WTC11 (cell line): ENCODE measurements at regions not wholly inside any gene's neighbourhood (a gene's known extent, or its start where the extent isn't known, plus 50 kb on each side); places are given as distances from the start of the nearest gene placed in this dataset.

Experiments
- CREB1 ChIP-seq: sonication (generic); formaldehyde crosslinking; IDR thresholded peaks from 2 replicates; pipeline ENCODE4 v1.8.0; 2023; ENCODE audit warnings: mild to moderate bottlenecking, missing genetic modification reagents
- FOXJ3 ChIP-seq: sonication (generic); formaldehyde crosslinking; IDR thresholded peaks from 2 replicates; pipeline ENCODE4 v1.9.0; 2021; ENCODE audit warnings: missing genetic modification reagents, mild to moderate bottlenecking, borderline replicate concordance
- IRF2 ChIP-seq: sonication (generic); formaldehyde crosslinking; IDR thresholded peaks from 2 replicates; pipeline ENCODE4 v1.8.0; 2022; ENCODE audit warnings: low read depth, missing genetic modification reagents, borderline replicate concordance
- JUN ChIP-seq: sonication (generic); formaldehyde crosslinking; IDR thresholded peaks from 2 replicates; pipeline ENCODE4 v1.8.0; 2023; ENCODE audit warnings: mild to moderate bottlenecking, missing genetic modification reagents
- TEAD4 ChIP-seq: sonication (generic); formaldehyde crosslinking; IDR thresholded peaks from 2 replicates; pipeline ENCODE4 v1.8.0; 2022; ENCODE audit warnings: mild to moderate bottlenecking, missing genetic modification reagents
- TP53 ChIP-seq: sonication (generic); formaldehyde crosslinking; IDR thresholded peaks from 2 replicates; pipeline ENCODE4 v1.8.1; 2023; ENCODE audit warnings: mild to moderate bottlenecking, missing genetic modification reagents
- TF ChIP-seq, protein P1 (sequence below): fragments of 200-600 bp; IDR thresholded peaks from 2 replicates; pipeline ENCODE4 v1.8.0; 2022; ENCODE audit warnings: antibody characterized with exemption
- TF ChIP-seq, protein P2 (sequence below): sonication (generic); formaldehyde crosslinking; IDR thresholded peaks from 2 replicates; pipeline ENCODE4 v1.8.0; 2023; ENCODE audit warnings: missing genetic modification reagents
- TF ChIP-seq, protein P3 (sequence below): sonication (generic); formaldehyde crosslinking; IDR thresholded peaks from 2 replicates; pipeline ENCODE4 v1.8.1; 2023; ENCODE audit warnings: mild to moderate bottlenecking, missing genetic modification reagents, moderate library complexity
- TF ChIP-seq, protein P4 (sequence below): sonication (generic); formaldehyde crosslinking; IDR thresholded peaks from 2 replicates; pipeline ENCODE4 v1.8.1; 2022; ENCODE audit warnings: low read depth, mild to moderate bottlenecking, moderate library complexity, missing genetic modification reagents, borderline replicate concordance
- TF ChIP-seq, protein P5 (sequence below): fragments of 250-450 bp; sonication (Bioruptor Pico); IDR thresholded peaks from 2 replicates; pipeline ENCODE4 v1.9.0; 2021; ENCODE audit warnings: mild to moderate bottlenecking
- TF ChIP-seq, protein P6 (sequence below): sonication (generic); formaldehyde crosslinking; IDR thresholded peaks from 2 replicates; pipeline ENCODE4 v1.8.0; 2022; ENCODE audit warnings: mild to moderate bottlenecking, missing genetic modification reagents

DNA sequence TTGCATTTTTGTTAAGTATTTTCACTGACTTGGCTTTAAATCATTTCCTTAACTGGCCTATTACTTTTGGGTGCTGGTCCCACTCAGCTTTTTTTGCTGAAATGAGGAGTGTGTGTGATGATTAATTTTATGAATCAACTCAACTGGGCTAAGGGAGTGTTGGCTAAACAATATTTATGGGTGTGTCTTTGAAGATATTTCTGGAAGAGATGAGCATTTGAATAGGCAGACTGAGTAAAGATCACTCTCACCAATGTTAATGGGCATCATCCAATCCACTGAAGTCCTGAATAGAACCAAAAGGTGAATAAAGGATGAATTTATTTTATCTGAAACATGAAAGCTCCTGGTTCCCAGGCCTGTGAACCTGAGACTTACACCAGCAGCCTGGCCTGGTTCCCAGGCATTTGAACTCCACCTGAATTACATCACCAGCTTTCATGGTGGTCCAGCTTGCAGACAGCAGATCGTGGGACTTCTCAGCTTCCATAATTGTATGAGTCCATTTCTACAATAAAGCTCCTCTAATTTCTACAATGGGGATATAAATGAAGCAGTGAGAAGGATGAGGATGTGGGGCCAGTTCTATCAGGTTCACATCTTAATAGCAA is 241.3 kb upstream of the ZC3H12C start:
- TF ChIP-seq, protein P1, sequence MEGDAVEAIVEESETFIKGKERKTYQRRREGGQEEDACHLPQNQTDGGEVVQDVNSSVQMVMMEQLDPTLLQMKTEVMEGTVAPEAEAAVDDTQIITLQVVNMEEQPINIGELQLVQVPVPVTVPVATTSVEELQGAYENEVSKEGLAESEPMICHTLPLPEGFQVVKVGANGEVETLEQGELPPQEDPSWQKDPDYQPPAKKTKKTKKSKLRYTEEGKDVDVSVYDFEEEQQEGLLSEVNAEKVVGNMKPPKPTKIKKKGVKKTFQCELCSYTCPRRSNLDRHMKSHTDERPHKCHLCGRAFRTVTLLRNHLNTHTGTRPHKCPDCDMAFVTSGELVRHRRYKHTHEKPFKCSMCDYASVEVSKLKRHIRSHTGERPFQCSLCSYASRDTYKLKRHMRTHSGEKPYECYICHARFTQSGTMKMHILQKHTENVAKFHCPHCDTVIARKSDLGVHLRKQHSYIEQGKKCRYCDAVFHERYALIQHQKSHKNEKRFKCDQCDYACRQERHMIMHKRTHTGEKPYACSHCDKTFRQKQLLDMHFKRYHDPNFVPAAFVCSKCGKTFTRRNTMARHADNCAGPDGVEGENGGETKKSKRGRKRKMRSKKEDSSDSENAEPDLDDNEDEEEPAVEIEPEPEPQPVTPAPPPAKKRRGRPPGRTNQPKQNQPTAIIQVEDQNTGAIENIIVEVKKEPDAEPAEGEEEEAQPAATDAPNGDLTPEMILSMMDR: no peak
- TF ChIP-seq JUN (CRISPR knock-in tag) (no peak), TP53 (CRISPR knock-in tag) (no peak), CREB1 (CRISPR knock-in tag) (no peak), IRF2 (CRISPR knock-in tag) (no peak), FOXJ3 (CRISPR knock-in tag) (no peak), TEAD4 (no peak)
- TF ChIP-seq, protein P2, sequence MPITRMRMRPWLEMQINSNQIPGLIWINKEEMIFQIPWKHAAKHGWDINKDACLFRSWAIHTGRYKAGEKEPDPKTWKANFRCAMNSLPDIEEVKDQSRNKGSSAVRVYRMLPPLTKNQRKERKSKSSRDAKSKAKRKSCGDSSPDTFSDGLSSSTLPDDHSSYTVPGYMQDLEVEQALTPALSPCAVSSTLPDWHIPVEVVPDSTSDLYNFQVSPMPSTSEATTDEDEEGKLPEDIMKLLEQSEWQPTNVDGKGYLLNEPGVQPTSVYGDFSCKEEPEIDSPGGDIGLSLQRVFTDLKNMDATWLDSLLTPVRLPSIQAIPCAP (CRISPR knock-in tag): no peak
- TF ChIP-seq, protein P3, sequence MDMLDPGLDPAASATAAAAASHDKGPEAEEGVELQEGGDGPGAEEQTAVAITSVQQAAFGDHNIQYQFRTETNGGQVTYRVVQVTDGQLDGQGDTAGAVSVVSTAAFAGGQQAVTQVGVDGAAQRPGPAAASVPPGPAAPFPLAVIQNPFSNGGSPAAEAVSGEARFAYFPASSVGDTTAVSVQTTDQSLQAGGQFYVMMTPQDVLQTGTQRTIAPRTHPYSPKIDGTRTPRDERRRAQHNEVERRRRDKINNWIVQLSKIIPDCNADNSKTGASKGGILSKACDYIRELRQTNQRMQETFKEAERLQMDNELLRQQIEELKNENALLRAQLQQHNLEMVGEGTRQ (CRISPR knock-in tag): no peak
- TF ChIP-seq, protein P4, sequence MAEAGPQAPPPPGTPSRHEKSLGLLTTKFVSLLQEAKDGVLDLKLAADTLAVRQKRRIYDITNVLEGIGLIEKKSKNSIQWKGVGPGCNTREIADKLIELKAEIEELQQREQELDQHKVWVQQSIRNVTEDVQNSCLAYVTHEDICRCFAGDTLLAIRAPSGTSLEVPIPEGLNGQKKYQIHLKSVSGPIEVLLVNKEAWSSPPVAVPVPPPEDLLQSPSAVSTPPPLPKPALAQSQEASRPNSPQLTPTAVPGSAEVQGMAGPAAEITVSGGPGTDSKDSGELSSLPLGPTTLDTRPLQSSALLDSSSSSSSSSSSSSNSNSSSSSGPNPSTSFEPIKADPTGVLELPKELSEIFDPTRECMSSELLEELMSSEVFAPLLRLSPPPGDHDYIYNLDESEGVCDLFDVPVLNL: no peak
- TF ChIP-seq, protein P5, sequence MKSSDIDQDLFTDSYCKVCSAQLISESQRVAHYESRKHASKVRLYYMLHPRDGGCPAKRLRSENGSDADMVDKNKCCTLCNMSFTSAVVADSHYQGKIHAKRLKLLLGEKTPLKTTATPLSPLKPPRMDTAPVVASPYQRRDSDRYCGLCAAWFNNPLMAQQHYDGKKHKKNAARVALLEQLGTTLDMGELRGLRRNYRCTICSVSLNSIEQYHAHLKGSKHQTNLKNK (CRISPR knock-in tag): no peak
- TF ChIP-seq, protein P6, sequence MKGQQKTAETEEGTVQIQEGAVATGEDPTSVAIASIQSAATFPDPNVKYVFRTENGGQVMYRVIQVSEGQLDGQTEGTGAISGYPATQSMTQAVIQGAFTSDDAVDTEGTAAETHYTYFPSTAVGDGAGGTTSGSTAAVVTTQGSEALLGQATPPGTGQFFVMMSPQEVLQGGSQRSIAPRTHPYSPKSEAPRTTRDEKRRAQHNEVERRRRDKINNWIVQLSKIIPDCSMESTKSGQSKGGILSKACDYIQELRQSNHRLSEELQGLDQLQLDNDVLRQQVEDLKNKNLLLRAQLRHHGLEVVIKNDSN (CRISPR knock-in tag): no peak
